Endothelial cell of umbilical vein (primary cell): ENCODE measurements at regions not wholly inside any gene's neighbourhood (a gene's known extent, or its start where the extent isn't known, plus 50 kb on each side); places are given as distances from the start of the nearest gene placed in this dataset.

Experiments used
- BruUV-seq: library from RNA; stranded (reverse); fragments of 400-500 nt; replicated peaks from 2 replicates; lab custom pipeline; 2021; lab: Mats Ljungman, UMichigan
- CTCF ChIA-PET: fragments of 300-600, 350-600 bp; sonication (Branson Sonifier 250); formaldehyde crosslinking; loops from one replicate; lab custom pipeline; 2021; ENCODE audit warnings: antibody characterized with exemption, inconsistent platforms; lab: Charles Lee
- POLR2A ChIA-PET: fragments of 300-600, 350-600 bp; sonication (Branson Sonifier 250); formaldehyde crosslinking; loops from one replicate; lab custom pipeline; 2021; ENCODE audit warnings: antibody characterized with exemption, inconsistent platforms; lab: Charles Lee
- DNase-seq: peaks from one replicate; pipeline ENCODE4 v3.0.0-alpha.2; 2011; ENCODE audit warnings: low read depth, low spot score
- FAIRE-seq: peaks from 2 replicates; lab custom pipeline; 2011; peaks lifted over from hg19 to GRCh38; lab: Jason Lieb, UNC
- H2AFZ ChIP-seq: 2 replicates; pipeline ENCODE4 v1.6.0; 2012; ENCODE audit warnings: low read depth, low read length, control low read depth, inconsistent platforms
- H3K27ac ChIP-seq: 2 replicates; pipeline ENCODE4 v1.5.1; 2011; ENCODE audit warnings: low read depth, mild to moderate bottlenecking, control low read depth, low read length, moderate library complexity; ENCODE audit not compliant: insufficient read depth
- H3K27me3 ChIP-seq, 2 experiments: 2 replicates each; pipeline versions ENCODE4 v1.6.0 to v1.6.1; 2011; ENCODE audit warnings: low read length in 2 of 2, mixed read lengths in 1 of 2; ENCODE audit not compliant: control insufficient read depth in 2 of 2, insufficient read depth in 2 of 2
- H3K36me3 ChIP-seq, 2 experiments: 2 replicates in 1 of 2; 3 replicates in 1 of 2; pipeline ENCODE4 v1.5.1; 2011; ENCODE audit warnings: low read length in 2 of 2, mild to moderate bottlenecking in 1 of 2, moderate library complexity in 1 of 2; ENCODE audit not compliant: control insufficient read depth in 2 of 2, insufficient read depth in 2 of 2; ENCODE audit errors: extremely low read depth in 1 of 2
- H3K4me1 ChIP-seq: 3 replicates; pipeline ENCODE4 v1.5.1; 2011; ENCODE audit warnings: mild to moderate bottlenecking, low read length; ENCODE audit not compliant: control insufficient read depth, insufficient read depth; ENCODE audit errors: extremely low read depth
- H3K4me2 ChIP-seq: 2 replicates; pipeline ENCODE4 v1.6.1; 2011; ENCODE audit warnings: low read length, control low read depth, mixed read lengths; ENCODE audit not compliant: insufficient read depth
- H3K4me3 ChIP-seq, 3 experiments: fragments of 200-600 bp in 1 of 3; sonication (generic), shearing (Covaris generic) in 1 of 3; replicated peaks in 1 of 3; 2 replicates each; pipeline ENCODE4 v1.5.1; 2011 to 2016; ENCODE audit warnings: control low read depth in 3 of 3, low read length in 3 of 3, mild to moderate bottlenecking in 2 of 3, inconsistent platforms in 1 of 3, low read depth in 1 of 3, moderate library complexity in 1 of 3; ENCODE audit not compliant: insufficient read depth in 1 of 3
- H3K79me2 ChIP-seq: 2 replicates; pipeline ENCODE4 v1.6.0; 2012; ENCODE audit warnings: low read length, inconsistent platforms; ENCODE audit not compliant: control insufficient read depth, insufficient read depth
- H3K9ac ChIP-seq: replicated peaks from 2 replicates; pipeline ENCODE3; 2011; ENCODE audit warnings: low read length, control low read depth; ENCODE audit not compliant: insufficient read depth; ENCODE audit errors: extremely low read depth
- H3K9me1 ChIP-seq: replicated peaks from 3 replicates; pipeline ENCODE4 v1.6.0; 2011; ENCODE audit warnings: mild to moderate bottlenecking, low read length; ENCODE audit not compliant: control insufficient read depth, insufficient read depth; ENCODE audit errors: extremely low read depth
- H3K9me3 ChIP-seq: replicated peaks from 2 replicates; pipeline ENCODE4 v1.5.1; 2012; ENCODE audit warnings: low read length, inconsistent platforms; ENCODE audit not compliant: control insufficient read depth, insufficient read depth
- H4K20me1 ChIP-seq: replicated peaks from 2 replicates; pipeline ENCODE3; 2011; ENCODE audit warnings: mild to moderate bottlenecking, low read length; ENCODE audit not compliant: control insufficient read depth, insufficient read depth; ENCODE audit errors: extremely low read depth
- EZH2 ChIP-seq: IDR thresholded peaks from 2 replicates; pipeline ENCODE4 v1.6.1; 2012; ENCODE audit warnings: borderline replicate concordance, low read depth, mild to moderate bottlenecking, moderate library complexity, low read length, inconsistent platforms; ENCODE audit not compliant: severe bottlenecking
- FOS ChIP-seq: IDR thresholded peaks from 2 replicates; pipeline ENCODE4 v1.6.1; 2011; ENCODE audit warnings: mild to moderate bottlenecking, low read length, moderate library complexity, borderline replicate concordance; ENCODE audit not compliant: insufficient read depth
- GATA2 ChIP-seq: IDR thresholded peaks from 2 replicates; pipeline ENCODE4 v1.7.0; 2011; ENCODE audit warnings: low read depth, mild to moderate bottlenecking, moderate library complexity, mixed read lengths, low read length; ENCODE audit not compliant: insufficient read length, insufficient read depth
- MYC ChIP-seq: IDR thresholded peaks from one replicate; pipeline ENCODE4 v1.6.1; 2011; ENCODE audit warnings: mild to moderate bottlenecking, low read depth, low read length
- POLR2A ChIP-seq: IDR thresholded peaks from 2 replicates; pipeline ENCODE4 v1.6.1; 2012; ENCODE audit warnings: low read depth, mild to moderate bottlenecking, control low read depth, low read length
- POLR2AphosphoS5 ChIP-seq: IDR thresholded peaks from 2 replicates; pipeline ENCODE4 v1.6.1; 2012; ENCODE audit warnings: low read depth, mild to moderate bottlenecking, control low read depth, low read length, moderate library complexity; ENCODE audit not compliant: insufficient read depth
- dilution Hi-C: fragments of 300-500 bp; cut with MboI; formaldehyde crosslinking; loops from one replicate; pipeline ENCODE4 v1.15.0; 2019; ENCODE audit warnings: low sequenced_read_pairs; ENCODE audit not compliant: extremely low pct_ligation_motif_present
- intact Hi-C: fragments of 100-400 bp; cut with micrococcal nuclease; formaldehyde crosslinking; loops from one replicate; pipeline ENCODE4 v1.10.0; 2022
- TF ChIP-seq, protein P1 (sequence below), 2 donors: IDR thresholded peaks; 1 replicate in 1 of 2; 2 replicates in 1 of 2; pipeline ENCODE4 v1.5.1; 2011; ENCODE audit warnings: low read length in 2 of 2, mild to moderate bottlenecking in 2 of 2, moderate library complexity in 2 of 2, control low read depth in 1 of 2, inconsistent platforms in 1 of 2, low read depth in 1 of 2; ENCODE audit not compliant: insufficient read depth in 1 of 2; ENCODE audit errors: extremely low read depth in 1 of 2
- TF ChIP-seq, protein P2 (sequence below): IDR thresholded peaks from 2 replicates; pipeline ENCODE4 v1.6.1; 2011; ENCODE audit not compliant: insufficient read depth, insufficient read length

DNA sequence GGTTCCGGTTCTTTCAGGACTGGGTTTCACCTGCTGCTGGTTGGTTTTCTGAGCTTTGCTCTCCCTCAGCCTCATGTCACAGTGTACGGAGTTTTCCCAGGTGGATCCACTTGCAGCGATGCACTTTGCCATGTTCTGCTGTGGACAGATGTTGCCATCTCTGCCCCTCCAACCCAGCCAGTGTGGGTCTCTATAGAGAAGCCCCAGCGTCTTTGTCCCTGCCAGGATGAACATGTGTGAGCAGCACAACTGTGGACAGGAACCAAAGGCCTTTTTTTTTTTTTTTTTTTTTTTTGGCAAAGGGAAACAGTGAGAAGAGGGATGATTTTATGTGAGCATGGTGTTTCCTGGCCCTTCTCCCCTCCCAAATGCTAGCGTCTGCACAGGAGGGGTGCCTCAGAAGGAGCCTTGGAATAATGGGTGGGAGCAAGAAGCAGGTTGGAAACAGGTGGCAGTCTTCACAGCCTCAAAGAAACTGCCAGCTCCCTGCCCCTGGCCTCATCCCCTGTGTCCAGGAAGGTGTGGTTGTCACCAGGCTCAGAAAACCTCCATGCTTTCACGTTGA lies 106.5 kb downstream of the RPS24 start:
- Histone ChIP-seq H3K9me3 (no peaks in the 10 kb centered on the region), H3K27me3 (no peaks in the 10 kb centered on the region), H3K36me3 (no peaks in the 10 kb centered on the region), H3K9ac (no peak overlapping the region), H3K79me2 (no peaks in the 10 kb centered on the region), H4K20me1 (no peaks in the 10 kb centered on the region), H3K4me2 (no peak overlapping the region), H2AFZ (no peak overlapping the region), H3K4me3 (no peak overlapping the region), H3K4me1 (no peaks in the 10 kb centered on the region), H3K9me1 (no peaks in the 10 kb centered on the region), H3K27ac (no peak overlapping the region)
- ChIA-PET POLR2A (no interaction called here), CTCF (interaction anchor here (0.6 to 1.3 kb wide), 2 partner anchors 24 to 1009 kb away, joined by 3 read pairs; no protein-coding TSS in a partner anchor)
- DNase-seq, result no peak
- no peak for TF ChIP-seq POLR2A
- no peak for TF ChIP-seq FOS
- TF ChIP-seq, protein P1, sequence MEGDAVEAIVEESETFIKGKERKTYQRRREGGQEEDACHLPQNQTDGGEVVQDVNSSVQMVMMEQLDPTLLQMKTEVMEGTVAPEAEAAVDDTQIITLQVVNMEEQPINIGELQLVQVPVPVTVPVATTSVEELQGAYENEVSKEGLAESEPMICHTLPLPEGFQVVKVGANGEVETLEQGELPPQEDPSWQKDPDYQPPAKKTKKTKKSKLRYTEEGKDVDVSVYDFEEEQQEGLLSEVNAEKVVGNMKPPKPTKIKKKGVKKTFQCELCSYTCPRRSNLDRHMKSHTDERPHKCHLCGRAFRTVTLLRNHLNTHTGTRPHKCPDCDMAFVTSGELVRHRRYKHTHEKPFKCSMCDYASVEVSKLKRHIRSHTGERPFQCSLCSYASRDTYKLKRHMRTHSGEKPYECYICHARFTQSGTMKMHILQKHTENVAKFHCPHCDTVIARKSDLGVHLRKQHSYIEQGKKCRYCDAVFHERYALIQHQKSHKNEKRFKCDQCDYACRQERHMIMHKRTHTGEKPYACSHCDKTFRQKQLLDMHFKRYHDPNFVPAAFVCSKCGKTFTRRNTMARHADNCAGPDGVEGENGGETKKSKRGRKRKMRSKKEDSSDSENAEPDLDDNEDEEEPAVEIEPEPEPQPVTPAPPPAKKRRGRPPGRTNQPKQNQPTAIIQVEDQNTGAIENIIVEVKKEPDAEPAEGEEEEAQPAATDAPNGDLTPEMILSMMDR (IDR thresholded peaks at IDR 0.05; ENCODE audit: extremely low read depth in 1 of 2, insufficient read depth in 1 of 2, low read depth in 1 of 2, low read length in 2 of 2), result no peak
- no peak for TF ChIP-seq EZH2
- TF ChIP-seq GATA2, result no peak
- intact Hi-C loops, result no loop called here
- dilution Hi-C loops, result no loop called here
- no TSS peak for BruUV-seq
- no peak for FAIRE-seq

DNA sequence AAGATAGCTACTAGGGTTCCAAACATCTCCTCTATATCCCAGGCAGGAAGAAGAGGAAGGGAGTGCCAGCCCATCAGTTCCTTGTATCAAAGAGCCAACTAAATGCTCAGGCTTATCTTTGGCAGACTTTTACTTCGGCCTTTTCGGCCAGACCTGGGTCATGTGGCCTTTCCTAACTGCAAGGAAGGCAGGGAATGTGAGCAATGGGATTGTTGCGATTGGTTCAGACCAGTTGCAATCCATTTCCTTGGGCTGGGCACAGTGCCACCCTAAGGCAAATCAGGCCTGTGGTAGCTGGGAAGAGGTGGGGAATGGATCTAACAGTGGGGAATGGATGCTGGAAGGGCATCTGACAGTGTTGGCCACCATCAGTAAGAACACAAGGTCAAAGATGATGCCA lies 109.9 kb downstream of the RPS24 start:
- BruUV-seq, result no TSS peak

More for the DNA sequence above, 109.9 kb downstream of the RPS24 start:
- H2AFZ ChIP-seq, result no peak overlapping the region
- H3K9ac ChIP-seq, result no peak overlapping the region
- intact Hi-C loops, result no loop called here
- TF ChIP-seq GATA2 (no peak), EZH2 (no peak), POLR2AphosphoS5 (no peak), POLR2A (no peak), MYC (no peak)
- TF ChIP-seq, protein P2, sequence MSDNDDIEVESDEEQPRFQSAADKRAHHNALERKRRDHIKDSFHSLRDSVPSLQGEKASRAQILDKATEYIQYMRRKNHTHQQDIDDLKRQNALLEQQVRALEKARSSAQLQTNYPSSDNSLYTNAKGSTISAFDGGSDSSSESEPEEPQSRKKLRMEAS, result no peak
- H3K36me3 ChIP-seq, result no peaks in the 10 kb centered on the region
- ChIA-PET POLR2A (no interaction called here), CTCF (no interaction called here)
- dilution Hi-C loops, result no loop called here
- H3K4me2 ChIP-seq, result no peak overlapping the region
- H3K27ac ChIP-seq, result no peak overlapping the region
- no peaks in the 10 kb centered on the region for H3K9me3 ChIP-seq
- peaks cover 0 to 2% of the 10 kb centered on the region in 2 experiments for H3K27me3 ChIP-seq
- H3K9me1 ChIP-seq, result no peaks in the 10 kb centered on the region
- no peaks in the 10 kb centered on the region for H3K4me1 ChIP-seq
- H3K4me3 ChIP-seq, result no peak overlapping the region
- H4K20me1 ChIP-seq, result no peaks in the 10 kb centered on the region
- no peaks in the 10 kb centered on the region for H3K79me2 ChIP-seq
- FAIRE-seq, result no peak
- no peak for DNase-seq
